ENCODE measurements at regions not wholly inside any gene's neighbourhood (a gene's known extent, or its start where the extent isn't known, plus 50 kb on each side); places are given as distances from the start of the nearest gene placed in this dataset.
"Not testable (repeated sequence)": the region's sequence is repeated elsewhere in the genome, so short reads cannot be mapped to it uniquely, and the experiment has no call there.

DNA sequence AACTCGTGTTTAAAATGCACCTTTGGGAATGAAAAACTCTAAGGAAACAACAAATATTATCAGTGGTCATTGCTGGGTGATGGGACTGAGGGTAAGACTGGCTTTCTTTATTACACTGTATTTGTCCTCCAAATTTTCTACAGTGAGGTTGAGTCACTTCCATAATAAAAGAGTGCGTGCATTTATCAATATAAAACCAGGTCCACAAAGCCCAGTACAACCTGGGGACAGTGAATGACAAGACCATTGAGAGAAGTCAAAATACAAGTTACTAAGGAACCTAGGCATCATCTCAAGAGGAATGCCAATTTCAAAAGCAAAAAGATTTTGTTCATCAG is 76.4 kb downstream of the MAGED4 start:
- Mint-ChIP-seq H3K4me1 (peaks cover 11% of the 10 kb centered on the region), H3K27ac (peak overlapping the region; percentile 93), H3K27me3 (peaks cover 8% of the 10 kb centered on the region), H3K9me3 (no peaks in the 10 kb centered on the region), H3K4me3 (peak overlapping the region; percentile 94), H3K36me3 (no peaks in the 10 kb centered on the region)
- no peak for ATAC-seq

DNA sequence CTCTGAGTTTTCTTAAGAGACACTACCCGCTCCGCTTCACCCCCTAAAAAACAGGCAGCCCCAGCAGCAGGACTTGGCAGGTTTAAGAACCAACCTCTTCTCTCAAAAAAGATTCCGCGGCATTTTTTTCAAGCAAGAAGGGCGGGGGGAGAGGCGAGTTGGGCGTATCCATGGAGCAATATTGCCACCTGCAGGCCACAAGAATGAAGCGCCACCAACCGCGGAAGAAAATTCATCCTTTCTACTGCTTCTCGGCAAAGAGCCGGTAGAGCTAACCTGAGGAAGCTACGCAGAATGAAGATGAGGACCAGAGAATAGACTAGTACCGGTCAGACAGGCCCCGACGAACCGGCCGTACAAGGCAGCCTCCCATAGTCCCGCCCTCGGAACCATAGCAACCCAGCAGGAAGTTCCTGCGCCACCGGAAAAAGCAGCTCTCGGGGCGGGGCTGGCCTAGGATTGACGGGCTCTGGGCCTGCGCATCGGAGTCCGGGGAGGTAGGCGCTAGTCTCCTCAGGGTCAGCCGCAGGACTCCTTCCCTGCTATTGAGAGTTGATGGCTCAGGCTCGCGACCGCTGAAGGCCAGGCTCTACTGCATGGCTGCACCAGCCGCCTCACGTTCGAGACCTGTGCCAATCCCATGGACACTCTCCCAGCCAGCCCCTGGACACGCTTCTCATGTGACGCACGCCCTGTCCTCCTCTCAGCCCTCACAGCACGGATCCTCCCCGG is 76.9 kb downstream of the MAGED4 start:
- Mint-ChIP-seq H3K4me1 (peaks cover 11% of the 10 kb centered on the region), H3K27ac (peak overlapping the region; percentile 93), H3K36me3 (no peaks in the 10 kb centered on the region), H3K4me3 (peak overlapping the region; percentile 94), H3K27me3 (peaks cover 8% of the 10 kb centered on the region), H3K9me3 (no peaks in the 10 kb centered on the region)
- ATAC-seq, result peak; percentile 98

DNA sequence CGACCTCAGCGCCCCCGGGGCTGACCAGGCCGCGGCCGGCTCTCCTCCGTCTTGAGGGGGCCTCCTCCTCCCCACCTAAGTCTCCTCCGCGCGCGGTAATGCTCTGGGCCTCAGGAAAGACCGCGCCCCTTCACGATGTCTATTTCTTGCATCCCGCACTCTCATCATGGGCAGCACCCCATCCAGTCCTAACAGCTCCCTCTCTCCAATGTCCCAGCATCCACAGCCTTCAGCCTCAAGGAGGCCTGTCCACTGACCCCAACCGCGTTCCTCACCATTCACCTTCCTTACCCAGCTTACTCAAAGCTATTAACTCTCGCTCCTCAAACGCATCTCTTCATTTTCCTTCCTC is 77.5 kb downstream of the MAGED4 start:
- Mint-ChIP-seq H3K27me3 (peaks cover 2% of the 10 kb centered on the region), H3K36me3 (no peaks in the 10 kb centered on the region)
- peak; percentile 9 for ATAC-seq

DNA sequence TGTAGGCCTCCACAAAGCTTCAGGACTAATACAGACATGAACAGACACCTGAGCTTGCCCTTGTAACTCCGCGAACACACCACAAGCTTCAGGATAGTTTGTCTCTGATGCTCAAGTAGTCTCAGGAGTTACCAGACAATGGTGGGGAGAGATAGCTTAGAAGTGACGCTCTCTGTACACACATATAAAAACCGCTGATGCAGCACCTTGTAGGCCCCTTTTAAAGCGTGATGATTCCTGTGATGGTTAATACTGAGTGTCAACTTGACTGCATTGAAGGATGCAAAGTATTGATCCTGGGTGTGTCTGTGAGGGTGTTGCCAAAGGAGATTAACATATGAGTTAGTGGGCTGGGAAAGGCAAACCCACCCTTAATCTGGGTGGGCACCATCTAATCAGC is 78.7 kb downstream of the MAGED4 start:
- H3K4me1 Mint-ChIP-seq, result peaks cover 11% of the 10 kb centered on the region
- no peak overlapping the region for H3K27ac Mint-ChIP-seq
- H3K4me3 Mint-ChIP-seq, result no peak overlapping the region
- H3K9me3 Mint-ChIP-seq, result no peaks in the 10 kb centered on the region
- H3K27me3 Mint-ChIP-seq, result no peaks in the 10 kb centered on the region
- ATAC-seq, result no peak
- H3K36me3 Mint-ChIP-seq, result no peaks in the 10 kb centered on the region

More for the DNA sequence above, 77.5 kb downstream of the MAGED4 start:
- peak overlapping the region; percentile 94 for H3K4me3 Mint-ChIP-seq
- H3K4me1 Mint-ChIP-seq, result peaks cover 11% of the 10 kb centered on the region
- no peaks in the 10 kb centered on the region for H3K9me3 Mint-ChIP-seq
- H3K27ac Mint-ChIP-seq, result peak overlapping the region; percentile 93

DNA sequence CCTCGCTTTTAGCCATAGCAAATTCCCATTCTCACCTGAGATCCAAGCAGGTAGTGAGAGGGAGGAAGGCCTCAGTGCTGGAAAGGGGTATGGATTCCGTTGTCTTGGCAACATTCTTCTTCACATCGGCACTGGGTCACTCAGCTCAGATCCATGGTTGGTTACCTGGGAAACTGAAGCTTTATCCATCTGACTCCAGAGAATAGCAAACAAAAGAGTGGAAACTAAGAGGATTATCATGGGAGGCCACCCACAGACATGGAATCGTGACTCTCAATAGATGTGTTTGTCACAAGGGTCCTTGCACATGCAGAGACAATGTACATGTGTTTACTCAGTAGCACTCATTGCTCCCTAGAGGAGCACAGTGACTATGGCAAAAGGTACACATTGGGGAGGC is 81.0 kb downstream of the MAGED4 start:
- Mint-ChIP-seq H3K27ac (no peak overlapping the region), H3K27me3 (no peaks in the 10 kb centered on the region), H3K4me3 (no peak overlapping the region), H3K36me3 (no peaks in the 10 kb centered on the region), H3K9me3 (no peaks in the 10 kb centered on the region), H3K4me1 (peaks cover 11% of the 10 kb centered on the region)
- no peak for ATAC-seq

DNA sequence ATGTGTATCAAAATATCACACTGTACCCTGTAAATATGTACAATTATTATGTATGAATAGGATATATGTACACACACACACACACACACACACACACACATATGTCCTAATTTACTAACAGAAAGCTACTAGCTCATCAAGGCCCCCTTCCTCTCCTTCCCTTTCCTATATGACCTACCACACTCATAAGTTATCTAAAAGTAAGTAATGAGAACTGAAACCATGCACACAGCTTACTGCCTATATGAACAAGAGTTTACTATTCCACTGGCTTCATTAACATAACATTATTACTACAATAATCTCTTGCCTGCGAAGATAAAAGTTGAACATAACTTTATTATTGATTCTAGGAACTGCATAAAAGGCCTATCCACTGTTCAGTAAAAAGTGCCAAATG is 83.8 kb downstream of the MAGED4 start:
- not testable (repeated sequence) for H3K27me3 Mint-ChIP-seq, ATAC-seq, H3K4me1 Mint-ChIP-seq, H3K4me3 Mint-ChIP-seq, H3K9me3 Mint-ChIP-seq, H3K36me3 Mint-ChIP-seq, H3K27ac Mint-ChIP-seq

DNA sequence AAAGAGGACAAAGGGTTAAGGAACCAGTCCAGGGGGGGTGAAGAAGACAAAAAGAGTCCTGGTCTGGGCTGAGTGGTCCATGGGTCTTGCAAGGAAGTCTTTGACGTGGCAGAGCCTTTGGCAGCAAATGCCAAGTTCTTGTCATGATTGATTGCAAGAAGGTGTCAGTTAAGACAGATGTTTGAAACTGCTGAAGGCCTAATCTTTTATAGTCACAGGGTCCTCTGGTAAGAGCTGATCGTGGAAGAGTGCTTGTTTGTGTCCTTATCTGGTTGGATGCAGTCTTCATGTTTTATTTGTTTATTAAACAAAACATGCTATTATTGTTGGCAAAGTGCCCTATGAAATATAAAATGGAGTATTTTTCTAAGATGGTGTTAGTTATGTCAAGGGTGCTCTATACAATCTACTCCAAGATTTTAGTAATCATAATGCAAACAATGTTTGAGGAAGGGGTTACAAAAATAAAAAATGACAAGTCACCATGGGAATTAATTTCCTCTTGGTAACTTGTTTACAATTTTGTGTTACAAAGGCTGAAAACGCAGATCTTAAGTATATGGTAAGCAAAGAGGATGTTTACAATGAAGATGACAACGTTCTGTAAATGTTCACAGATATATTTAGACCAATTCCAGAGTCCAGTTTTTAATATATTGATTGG is 85.9 kb downstream of the MAGED4 start:
- Mint-ChIP-seq H3K4me1 (no peaks in the 10 kb centered on the region), H3K9me3 (no peaks in the 10 kb centered on the region), H3K27me3 (no peaks in the 10 kb centered on the region), H3K4me3 (no peak overlapping the region), H3K27ac (no peak overlapping the region), H3K36me3 (no peaks in the 10 kb centered on the region)
- ATAC-seq, result no peak

DNA sequence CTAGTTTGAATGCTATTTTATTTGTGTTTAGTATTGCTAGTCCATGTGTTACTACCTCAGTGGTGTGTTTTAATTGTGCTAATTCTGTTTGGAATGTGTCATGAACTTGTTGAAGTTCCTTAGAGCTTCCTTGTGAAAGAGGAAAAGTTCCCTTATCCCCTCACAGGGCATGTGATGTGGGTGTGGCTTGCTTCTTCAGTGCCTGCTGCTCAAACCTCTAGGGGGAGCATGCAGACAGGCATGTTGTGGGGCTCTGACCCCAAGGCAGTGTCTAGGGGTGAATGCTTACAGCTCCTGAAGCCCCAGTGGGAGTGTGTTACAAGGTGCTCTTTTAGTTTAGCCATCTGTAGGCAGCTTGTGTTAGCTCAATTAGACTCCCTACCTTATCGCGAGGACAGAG is 86.5 kb downstream of the MAGED4 start:
- Mint-ChIP-seq H3K4me3 (no peak overlapping the region), H3K27ac (no peak overlapping the region), H3K36me3 (no peaks in the 10 kb centered on the region), H3K27me3 (no peaks in the 10 kb centered on the region), H3K9me3 (no peaks in the 10 kb centered on the region), H3K4me1 (no peaks in the 10 kb centered on the region)
- no peak for ATAC-seq

DNA sequence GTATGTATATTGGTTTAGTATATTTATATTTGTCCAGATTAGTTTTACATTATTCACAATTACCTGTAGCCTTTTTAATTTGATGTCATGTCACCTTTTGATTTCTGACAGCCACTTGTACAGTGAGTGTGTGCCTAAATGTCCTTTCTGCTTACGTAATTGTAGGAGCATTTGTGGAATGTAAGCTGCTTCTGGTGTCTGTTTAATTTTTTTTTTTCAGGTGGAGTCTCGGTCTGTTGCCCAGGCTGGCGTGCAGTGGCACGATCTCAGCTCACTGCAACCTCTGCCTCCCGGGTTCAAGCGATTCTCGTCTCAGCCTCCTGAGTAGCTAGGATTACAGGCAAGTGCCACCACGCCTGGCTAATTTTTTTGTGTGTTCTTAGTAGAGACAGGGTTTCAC is 91.2 kb upstream of the XAGE2 start:
- Mint-ChIP-seq H3K27me3 (no peaks in the 10 kb centered on the region), H3K4me3 (no peak overlapping the region), H3K36me3 (no peaks in the 10 kb centered on the region), H3K9me3 (peaks cover 2% of the 10 kb centered on the region), H3K4me1 (peaks cover 8% of the 10 kb centered on the region), H3K27ac (no peak overlapping the region)
- no peak for ATAC-seq

DNA sequence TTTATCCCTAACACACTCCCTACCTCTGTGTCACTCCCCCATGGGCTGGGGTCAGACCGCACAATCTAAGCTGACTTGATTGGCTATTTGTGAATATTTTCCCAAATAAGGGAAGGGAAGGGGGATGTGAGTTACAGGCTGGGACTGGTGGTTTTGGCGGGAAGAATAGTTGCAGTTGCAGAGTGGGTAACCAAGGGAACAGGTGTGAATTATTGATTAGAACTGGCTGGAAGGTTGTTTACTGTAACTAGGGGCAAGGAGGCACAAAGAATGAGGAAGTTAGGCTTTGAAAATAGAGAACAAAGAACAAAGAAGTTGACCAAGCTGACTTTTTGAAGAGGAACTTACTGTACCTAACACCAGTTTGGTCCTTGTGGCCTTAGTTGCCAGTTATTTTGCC is 88.0 kb upstream of the XAGE2 start:
- Mint-ChIP-seq H3K27ac (peak overlapping the region; percentile 48), H3K4me3 (no peak overlapping the region), H3K4me1 (peaks cover 8% of the 10 kb centered on the region), H3K36me3 (no peaks in the 10 kb centered on the region), H3K27me3 (no peaks in the 10 kb centered on the region), H3K9me3 (peaks cover 2% of the 10 kb centered on the region)
- peak; percentile 74 for ATAC-seq

DNA sequence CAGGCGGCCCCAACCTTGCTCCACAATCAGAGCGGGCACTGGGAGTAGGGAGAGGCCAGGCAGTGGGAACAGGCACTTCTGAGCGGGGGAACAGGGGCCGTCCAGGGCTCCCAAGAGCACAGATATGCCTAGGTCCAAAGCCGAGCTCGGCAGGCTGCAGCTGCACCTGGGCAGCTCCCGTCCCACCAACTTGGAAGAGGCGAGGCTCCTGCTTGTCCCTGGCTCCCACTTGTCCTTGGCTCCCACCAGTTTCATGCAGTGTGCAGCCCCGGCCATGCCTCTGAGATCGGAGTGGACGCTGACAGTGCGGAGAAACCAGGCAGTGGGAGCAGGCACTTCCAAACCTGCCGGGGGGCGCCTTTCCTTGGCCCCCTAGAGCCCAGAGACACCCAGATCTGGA is 84.0 kb upstream of the XAGE2 start:
- ATAC-seq, result no peak
- H3K4me3 Mint-ChIP-seq, result no peak overlapping the region
- no peaks in the 10 kb centered on the region for H3K27me3 Mint-ChIP-seq
- H3K4me1 Mint-ChIP-seq, result peaks cover 8% of the 10 kb centered on the region
- no peaks in the 10 kb centered on the region for H3K36me3 Mint-ChIP-seq
- no peak overlapping the region for H3K27ac Mint-ChIP-seq
- H3K9me3 Mint-ChIP-seq, result peaks cover 2% of the 10 kb centered on the region

DNA sequence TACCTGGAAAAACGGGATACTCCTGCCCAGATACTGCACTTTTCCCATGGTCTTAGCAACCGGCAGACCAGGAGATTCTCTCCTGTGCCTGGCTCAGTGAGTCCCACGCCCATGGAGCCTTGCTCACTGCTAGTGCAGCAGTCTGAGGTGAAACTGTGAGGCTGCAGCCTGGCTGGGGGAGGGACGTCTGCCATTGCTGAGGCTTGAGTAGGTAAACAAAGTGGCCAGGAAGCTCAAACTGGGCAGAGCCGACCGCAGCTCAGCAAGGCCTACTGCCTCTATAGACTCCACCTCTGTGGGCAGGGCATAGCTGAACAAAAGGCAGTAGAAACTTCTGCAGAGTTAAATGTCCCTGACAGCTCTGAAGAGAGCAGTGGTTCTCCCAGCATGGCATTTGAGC is 69.9 kb upstream of the XAGE2 start:
- not testable (repeated sequence) for H3K36me3 Mint-ChIP-seq, H3K4me1 Mint-ChIP-seq, H3K9me3 Mint-ChIP-seq, ATAC-seq, H3K27ac Mint-ChIP-seq, H3K27me3 Mint-ChIP-seq, H3K4me3 Mint-ChIP-seq

DNA sequence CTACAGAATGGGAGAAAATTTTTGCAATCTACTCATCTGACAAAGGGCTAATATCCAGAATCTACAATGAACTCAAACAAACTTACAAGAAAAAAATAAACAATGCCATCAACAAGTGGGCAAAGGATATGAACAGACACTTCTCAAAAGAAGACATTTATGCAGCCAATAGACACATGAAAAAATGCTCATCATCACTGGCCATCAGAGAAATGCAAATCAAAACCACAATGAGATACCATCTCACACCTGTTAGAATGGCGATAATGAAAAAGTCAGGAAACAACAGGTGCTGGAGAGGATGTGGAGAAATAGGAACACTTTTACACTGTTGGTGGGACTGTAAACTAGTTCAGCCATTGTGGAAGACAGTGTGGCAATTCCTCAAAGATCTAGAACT is 60.3 kb upstream of the XAGE2 start:
- not testable (repeated sequence) for H3K9me3 Mint-ChIP-seq, H3K27ac Mint-ChIP-seq, H3K4me1 Mint-ChIP-seq, H3K27me3 Mint-ChIP-seq, ATAC-seq, H3K36me3 Mint-ChIP-seq, H3K4me3 Mint-ChIP-seq

Data from stimulated activated memory B cell treated with anti-CD40 and anti-IgM and Interleukin-4, amounts not matched to agents 10 μg/mL and 1 μg/mL and 100 μg/mL, for 72 hours (primary cell).